Keratinocyte (primary cell): ENCODE measurements at regions not wholly inside any gene's neighbourhood (a gene's known extent, or its start where the extent isn't known, plus 50 kb on each side); places are given as distances from the start of the nearest gene placed in this dataset.

Source experiments
- DNase-seq: peaks from one replicate; pipeline ENCODE4 v3.0.0-alpha.2; 2011; ENCODE audit warnings: low read depth, missing footprints, low spot score
- FAIRE-seq: peaks from 2 replicates; lab custom pipeline; 2011; peaks lifted over from hg19 to GRCh38; lab: Jason Lieb, UNC
- H2AFZ ChIP-seq: 2 replicates; pipeline ENCODE4 v1.6.0; 2012; ENCODE audit warnings: low read length, control low read depth, inconsistent platforms; ENCODE audit not compliant: control insufficient read depth
- H3K27ac ChIP-seq: 2 replicates; pipeline ENCODE4 v1.5.1; 2011; ENCODE audit warnings: low read length; ENCODE audit not compliant: control insufficient read depth, insufficient read depth
- H3K27me3 ChIP-seq: 3 replicates; pipeline ENCODE4 v1.6.0; 2011; ENCODE audit warnings: low read length; ENCODE audit not compliant: control insufficient read depth, insufficient read depth; ENCODE audit errors: extremely low read depth
- H3K36me3 ChIP-seq, 2 experiments: 2 replicates in 1 of 2; 3 replicates in 1 of 2; pipeline ENCODE4 v1.5.1; 2011; ENCODE audit warnings: low read length in 2 of 2, mild to moderate bottlenecking in 1 of 2; ENCODE audit not compliant: control insufficient read depth in 2 of 2, insufficient read depth in 2 of 2; ENCODE audit errors: extremely low read depth in 1 of 2
- H3K4me1 ChIP-seq: 3 replicates; pipeline ENCODE4 v1.5.1; 2011; ENCODE audit warnings: low read length; ENCODE audit not compliant: control insufficient read depth, insufficient read depth; ENCODE audit errors: extremely low read depth
- H3K4me2 ChIP-seq: 3 replicates; pipeline ENCODE4 v1.6.0; 2011; ENCODE audit warnings: low read depth, low read length; ENCODE audit not compliant: control insufficient read depth, insufficient read depth; ENCODE audit errors: extremely low read depth
- H3K4me3 ChIP-seq, 3 experiments: fragments of 200-600 bp in 1 of 3; sonication (generic) in 1 of 3; 2 replicates in 2 of 3; 3 replicates in 1 of 3; pipeline ENCODE4 v1.5.1; 2011 to 2016; ENCODE audit warnings: low read length in 3 of 3, mild to moderate bottlenecking in 3 of 3, control low read depth in 2 of 3, inconsistent platforms in 1 of 3, low read depth in 1 of 3, mixed read lengths in 1 of 3, mixed run types in 1 of 3, moderate library complexity in 1 of 3; ENCODE audit not compliant: control insufficient read depth in 2 of 3, insufficient read depth in 2 of 3; ENCODE audit errors: extremely low read depth in 1 of 3
- H3K79me2 ChIP-seq: 2 replicates; pipeline ENCODE4 v1.6.0; 2012; ENCODE audit warnings: low read length; ENCODE audit not compliant: control insufficient read depth, insufficient read depth
- H3K9ac ChIP-seq: 3 replicates; pipeline ENCODE4 v1.6.0; 2011; ENCODE audit warnings: low read length; ENCODE audit not compliant: control insufficient read depth, insufficient read depth; ENCODE audit errors: extremely low read depth
- H3K9me1 ChIP-seq: 3 replicates; pipeline ENCODE4 v1.6.0; 2011; ENCODE audit warnings: low read length; ENCODE audit not compliant: control insufficient read depth, insufficient read depth; ENCODE audit errors: extremely low read depth
- H3K9me3 ChIP-seq: 2 replicates; pipeline ENCODE4 v1.5.1; 2012; ENCODE audit warnings: low read depth, low read length; ENCODE audit not compliant: control insufficient read depth
- H4K20me1 ChIP-seq: 3 replicates; pipeline ENCODE4 v1.6.0; 2011; ENCODE audit warnings: low read length; ENCODE audit not compliant: control insufficient read depth, insufficient read depth; ENCODE audit errors: extremely low read depth
- CTCF ChIP-seq, 3 experiments: IDR thresholded peaks in 1 of 3; conservative IDR thresholded peaks in 1 of 3; optimal IDR thresholded peaks in 1 of 3; 2 replicates in 2 of 3; 3 replicates in 1 of 3; pipeline versions ENCODE3 to v1.5.1; 2011; ENCODE audit warnings: low read length in 3 of 3, mild to moderate bottlenecking in 3 of 3, moderate library complexity in 2 of 3, control low read depth in 1 of 3, inconsistent platforms in 1 of 3; ENCODE audit not compliant: insufficient read depth in 2 of 3; ENCODE audit errors: extremely low read depth in 1 of 3
- EZH2 ChIP-seq: IDR thresholded peaks from one replicate; pipeline ENCODE4 v1.6.1; 2012; ENCODE audit warnings: inconsistent platforms, mild to moderate bottlenecking, low read length, moderate library complexity
- dilution Hi-C: fragments of 300-500 bp; cut with MboI; formaldehyde crosslinking; loops from one replicate; pipeline ENCODE4 v1.7.0; 2020; ENCODE audit warnings: low sequenced_read_pairs; ENCODE audit not compliant: extremely low pct_ligation_motif_present

- Histone ChIP-seq H3K79me2 (no peaks in the 10 kb centered on the region), H3K36me3 (no peaks in the 10 kb centered on the region), H3K9me1 (no peaks in the 10 kb centered on the region), H3K27me3 (no peaks in the 10 kb centered on the region), H4K20me1 (no peaks in the 10 kb centered on the region), H2AFZ (peak overlapping the region; percentile 25), H3K9me3 (no peaks in the 10 kb centered on the region), H3K4me1 (peaks cover 8% of the 10 kb centered on the region), H3K4me2 (no peak overlapping the region), H3K27ac (no peak overlapping the region), H3K9ac (no peak overlapping the region), H3K4me3 (no peak overlapping the region)
- FAIRE-seq = peak; percentile 69
- dilution Hi-C loops = no loop called here
- TF ChIP-seq EZH2 (no peak), CTCF (optimal IDR thresholded peaks at IDR 0.05 in 1 of 3, IDR thresholded peaks at IDR 0.05 in 1 of 3, conservative IDR thresholded peaks at IDR 0.05 in 1 of 3; ENCODE audit: extremely low read depth in 1 of 3, insufficient read depth in 2 of 3, low read length in 3 of 3) (no peak)
- no peak for DNase-seq
Measured at GRCh38 chr14:85463512-85463911, 66.4 kb upstream of the FLRT2 start.

- no peak overlapping the region for H3K4me3 ChIP-seq
- H3K4me1 ChIP-seq = peaks cover 15% of the 10 kb centered on the region
- H2AFZ ChIP-seq = no peak overlapping the region
- no peak overlapping the region for H3K4me2 ChIP-seq
- no peak for TF ChIP-seq CTCF (optimal IDR thresholded peaks at IDR 0.05 in 1 of 3, IDR thresholded peaks at IDR 0.05 in 1 of 3, conservative IDR thresholded peaks at IDR 0.05 in 1 of 3; ENCODE audit: extremely low read depth in 1 of 3, insufficient read depth in 2 of 3, low read length in 3 of 3)
- TF ChIP-seq EZH2 = no peak
- H3K27me3 ChIP-seq = no peaks in the 10 kb centered on the region
- DNase-seq (no peak), FAIRE-seq (peak; percentile 5)
- dilution Hi-C loops = no loop called here
- H3K79me2 ChIP-seq = no peaks in the 10 kb centered on the region
- H4K20me1 ChIP-seq = no peaks in the 10 kb centered on the region
- no peaks in the 10 kb centered on the region for H3K36me3 ChIP-seq
- no peaks in the 10 kb centered on the region for H3K9me3 ChIP-seq
- no peak overlapping the region for H3K9ac ChIP-seq
- H3K9me1 ChIP-seq = no peaks in the 10 kb centered on the region
- H3K27ac ChIP-seq = no peak overlapping the region
Measured at GRCh38 chr14:85464135-85464895, 65.6 kb upstream of the FLRT2 start.
